PC-9 (cell line): ENCODE measurements at regions not wholly inside any gene's neighbourhood (a gene's known extent, or its start where the extent isn't known, plus 50 kb on each side); places are given as distances from the start of the nearest gene placed in this dataset.

Source experiments
- BruUV-seq: library from RNA; stranded (reverse); fragments of 400-500 nt; replicated peaks from 2 replicates; lab custom pipeline; 2021; lab: Mats Ljungman, UMichigan
- CTCF ChIA-PET: fragments of 300-600 bp; sonication (Branson Sonifier 250); formaldehyde crosslinking; loops from one replicate; lab custom pipeline; 2022; ENCODE audit warnings: antibody characterized with exemption; lab: Charles Lee
- POLR2A ChIA-PET: fragments of 300-600 bp; sonication (Branson Sonifier 250); formaldehyde crosslinking; loops from one replicate; lab custom pipeline; 2022; ENCODE audit warnings: antibody characterized with exemption; ENCODE audit not compliant: unreplicated experiment; lab: Charles Lee
- DNase-seq, 2 experiments: peaks; one replicate each; pipeline versions ENCODE4 v3.0.0 to v3.0.0-alpha.2; 2015 to 2022; ENCODE audit warnings: mixed read lengths in 1 of 2
- H2AFZ ChIP-seq: fragments of 200-600 bp; sonication (generic); 2 replicates; pipeline ENCODE4 v1.8.1; 2017; ENCODE audit warnings: antibody characterized with exemption
- H3F3A ChIP-seq: fragments of 200-600 bp; sonication (generic); 2 replicates; pipeline ENCODE4 v1.8.1; 2017; ENCODE audit warnings: antibody characterized with exemption, mild to moderate bottlenecking, low read depth; ENCODE audit not compliant: insufficient read depth
- H3K27ac ChIP-seq: fragments of 200-600 bp; sonication (generic); 2 replicates; pipeline ENCODE4 v1.6.1; 2016; ENCODE audit warnings: mixed run types
- H3K27me3 ChIP-seq: fragments of 200-600 bp; sonication (generic); 2 replicates; pipeline ENCODE4 v1.6.1; 2016; ENCODE audit warnings: low read depth, mixed run types; ENCODE audit not compliant: insufficient read depth
- H3K36me3 ChIP-seq: fragments of 200-600 bp; sonication (generic); 2 replicates; pipeline ENCODE4 v1.6.1; 2016; ENCODE audit warnings: low read depth, mixed run types
- H3K4me1 ChIP-seq: fragments of 200-600 bp; sonication (generic); replicated peaks from 2 replicates; pipeline ENCODE4 v1.6.1; 2016; ENCODE audit warnings: mixed run types; ENCODE audit not compliant: insufficient read depth
- H3K4me2 ChIP-seq: fragments of 200-600 bp; sonication (generic); 2 replicates; pipeline ENCODE4 v1.6.1; 2017; ENCODE audit warnings: mixed run types
- H3K4me3 ChIP-seq: fragments of 200-600 bp; sonication (generic); 2 replicates; pipeline ENCODE4 v1.6.1; 2016; ENCODE audit warnings: mixed run types
- H3K79me2 ChIP-seq: fragments of 200-600 bp; sonication (generic); 2 replicates; pipeline ENCODE4 v1.6.1; 2017; ENCODE audit warnings: low read depth, mixed run types
- H3K9me2 ChIP-seq: fragments of 200-600 bp; sonication (generic); 2 replicates; pipeline ENCODE4 v1.8.1; 2017; ENCODE audit warnings: mild to moderate bottlenecking; ENCODE audit not compliant: insufficient read depth
- H3K9me3 ChIP-seq: fragments of 200-600 bp; sonication (generic); 2 replicates; pipeline ENCODE4 v1.8.1; 2016; ENCODE audit warnings: low read depth; ENCODE audit not compliant: insufficient read depth
- H4K20me1 ChIP-seq: fragments of 200-600 bp; sonication (generic); 2 replicates; pipeline ENCODE4 v1.8.1; 2017; ENCODE audit not compliant: insufficient read depth
- CTCF ChIP-seq: fragments of 200-600 bp; sonication (generic); conservative IDR thresholded peaks from 2 replicates; pipeline ENCODE4 v1.6.1; 2017; ENCODE audit warnings: mixed run types, antibody characterized with exemption, mild to moderate bottlenecking, moderate library complexity
- EZH2 ChIP-seq: fragments of 200-600 bp; sonication (generic); IDR thresholded peaks from 2 replicates; pipeline ENCODE4 v1.8.0; 2017; ENCODE audit warnings: antibody characterized with exemption, low read depth
- intact Hi-C: fragments of 100-400 bp; cut with micrococcal nuclease; formaldehyde crosslinking; loops from one replicate; pipeline ENCODE4 v1.10.0; 2022; ENCODE audit not compliant: unreplicated experiment

DNA sequence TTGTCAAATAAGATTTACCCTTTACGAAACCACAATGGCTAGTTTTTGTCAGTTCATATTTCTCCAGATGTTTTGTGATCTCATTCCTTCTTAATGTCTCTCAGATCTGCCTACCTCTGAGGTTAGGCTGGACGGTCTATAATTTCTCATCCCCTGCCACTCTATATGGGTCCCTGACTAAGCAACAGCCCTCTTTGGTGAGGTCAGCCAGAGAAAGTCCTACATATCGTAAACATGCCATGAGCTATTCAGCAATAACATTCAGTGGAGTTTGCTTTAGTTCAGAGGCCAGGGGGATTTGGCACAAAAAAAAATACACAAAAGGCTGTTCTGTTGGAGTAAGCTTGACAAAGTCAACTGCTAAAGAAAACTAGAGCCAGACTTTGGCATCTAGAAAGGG, 192.1 kb upstream of the NCKAP5 start:
- Histone ChIP-seq H4K20me1 (no peaks in the 10 kb centered on the region), H3K9me2 (no peaks in the 10 kb centered on the region), H3K27me3 (no peaks in the 10 kb centered on the region), H3F3A (no peaks in the 10 kb centered on the region), H3K4me2 (no peak overlapping the region), H3K4me3 (no peak overlapping the region), H3K9me3 (no peaks in the 10 kb centered on the region; the same call in 1 of the 2 replicates), H3K27ac (no peak overlapping the region), H3K36me3 (no peaks in the 10 kb centered on the region), H3K79me2 (no peaks in the 10 kb centered on the region), H3K4me1 (no peaks in the 10 kb centered on the region), H2AFZ (no peak overlapping the region)
- CTCF ChIA-PET: no interaction called here
- TF ChIP-seq EZH2 (no peak), CTCF (no peak)
- POLR2A ChIA-PET: no interaction called here
- intact Hi-C loops: no loop called here
- BruUV-seq: no TSS peak
- no peak for DNase-seq

DNA sequence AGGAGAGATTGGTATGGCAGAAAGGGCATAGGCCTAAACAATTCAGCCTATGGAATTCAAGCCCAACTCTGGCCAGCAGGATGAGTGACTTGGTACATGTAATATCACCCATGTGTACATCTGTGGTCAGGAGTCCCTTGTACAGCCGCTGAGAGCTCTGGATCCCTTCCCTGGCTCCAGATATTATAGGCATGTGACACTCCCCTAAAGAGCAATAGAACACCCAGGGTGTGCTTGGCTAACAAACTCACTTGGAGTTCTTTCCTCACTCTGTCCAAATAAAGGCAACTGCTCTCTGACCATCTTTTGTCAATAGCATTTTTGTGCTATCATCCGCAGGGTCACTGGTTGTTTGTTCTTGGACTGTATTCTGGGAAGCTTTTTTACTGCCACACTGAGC, 197.4 kb upstream of the NCKAP5 start:
- H3K4me1 ChIP-seq: no peaks in the 10 kb centered on the region
- no peaks in the 10 kb centered on the region for H3K9me3 ChIP-seq
- no peak for DNase-seq
- H3K4me2 ChIP-seq: no peak overlapping the region
- no peak overlapping the region for H2AFZ ChIP-seq
- TF ChIP-seq CTCF (no peak), EZH2 (no peak)
- ChIA-PET CTCF (no interaction called here), POLR2A (no interaction called here)
- no peaks in the 10 kb centered on the region for H4K20me1 ChIP-seq
- H3F3A ChIP-seq: no peaks in the 10 kb centered on the region
- no peaks in the 10 kb centered on the region for H3K27me3 ChIP-seq
- no peaks in the 10 kb centered on the region for H3K79me2 ChIP-seq
- H3K4me3 ChIP-seq: no peak overlapping the region
- BruUV-seq: no TSS peak
- no peaks in the 10 kb centered on the region for H3K36me3 ChIP-seq
- no peaks in the 10 kb centered on the region for H3K9me2 ChIP-seq
- intact Hi-C loops: no loop called here
- H3K27ac ChIP-seq: no peak overlapping the region

DNA sequence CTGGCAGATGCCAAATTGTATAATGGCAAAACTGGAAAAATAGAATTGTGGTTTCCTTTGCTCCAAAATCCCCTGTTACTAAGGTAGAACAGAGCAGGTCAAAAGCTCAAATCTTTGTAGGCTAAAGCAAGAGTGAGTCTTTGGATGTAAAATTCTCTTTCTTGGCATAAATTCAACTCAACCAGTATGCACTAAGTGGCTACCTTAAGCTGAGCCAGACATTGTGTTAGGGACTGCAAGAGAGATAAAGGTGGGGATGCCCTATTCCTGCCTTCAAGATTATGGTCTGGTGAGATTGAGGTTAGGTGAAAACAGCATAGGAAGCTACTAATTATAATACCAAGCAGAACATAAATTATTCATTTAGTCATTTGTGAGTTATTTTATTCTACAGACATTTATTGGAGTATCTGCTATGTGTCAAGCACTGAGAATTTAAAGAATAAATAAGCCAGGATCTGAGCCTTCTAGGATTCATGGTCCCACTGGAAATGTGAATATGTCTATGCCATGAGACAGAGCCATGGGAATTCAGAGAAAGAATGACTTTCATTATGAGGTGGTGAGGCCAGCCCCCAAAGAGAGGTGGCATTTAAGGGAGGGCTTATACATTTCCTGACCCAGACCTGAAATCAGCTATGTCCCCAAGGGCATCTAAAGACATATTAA, 198.0 kb upstream of the NCKAP5 start:
- DNase-seq: no peak

More for the DNA sequence above, 198.0 kb upstream of the NCKAP5 start:
- Histone ChIP-seq H3K9me2 (no peaks in the 10 kb centered on the region), H3K4me2 (no peak overlapping the region), H3K9me3 (no peaks in the 10 kb centered on the region), H3K4me3 (no peak overlapping the region), H3F3A (no peaks in the 10 kb centered on the region), H3K4me1 (no peaks in the 10 kb centered on the region), H3K27ac (no peak overlapping the region), H3K79me2 (no peaks in the 10 kb centered on the region), H2AFZ (no peak overlapping the region), H3K27me3 (no peaks in the 10 kb centered on the region), H3K36me3 (no peaks in the 10 kb centered on the region), H4K20me1 (no peaks in the 10 kb centered on the region)
- POLR2A ChIA-PET: interaction anchor here (0.7 kb wide), 1 partner anchor 31 kb away, joined by 3 read pairs; no protein-coding TSS in a partner anchor
- CTCF ChIA-PET: no interaction called here
- no TSS peak for BruUV-seq
- TF ChIP-seq EZH2 (no peak), CTCF (no peak)
- intact Hi-C loops: no loop called here
